Left ventricle myocardium inferior (tissue), 1 donor: ENCODE measurements at regions not wholly inside any gene's neighbourhood (a gene's known extent, or its start where the extent isn't known, plus 50 kb on each side); places are given as distances from the start of the nearest gene placed in this dataset.
A peak's percentile ranks its signal among the peaks of the same experiment; 100 is the strongest.
"Not testable (repeated sequence)": the region's sequence is repeated elsewhere in the genome, so short reads cannot be mapped to it uniquely, and the experiment has no call there.

ENCODE experiments used
- DNase-seq: peaks from one replicate; pipeline ENCODE4 v3.0.0-alpha.2; 2020
- H3K27ac ChIP-seq: fragments of 200-600 bp; replicated peaks from 2 replicates; pipeline ENCODE4 v1.8.0; 2021
- H3K27me3 ChIP-seq: fragments of 200-600 bp; 2 replicates; pipeline ENCODE4 v1.8.0; 2021; ENCODE audit warnings: low read depth
- H3K36me3 ChIP-seq: fragments of 200-600 bp; 2 replicates; pipeline ENCODE4 v1.8.0; 2021
- H3K4me1 ChIP-seq: fragments of 200-600 bp; 2 replicates; pipeline ENCODE4 v1.8.0; 2021
- H3K4me3 ChIP-seq: fragments of 200-600 bp; 2 replicates; pipeline ENCODE4 v1.8.0; 2021; ENCODE audit warnings: mild to moderate bottlenecking, moderate library complexity
- H3K9me3 ChIP-seq: fragments of 200-600 bp; replicated peaks from 2 replicates; pipeline ENCODE4 v1.8.0; 2021
- intact Hi-C: fragments of 100-400 bp; cut with micrococcal nuclease; formaldehyde crosslinking; loops from one replicate; pipeline ENCODE4 v1.11.0; 2022
- donor health status: DM: no; HTN: yes; CAD: no; lungs with severe emphysema.

DNA sequence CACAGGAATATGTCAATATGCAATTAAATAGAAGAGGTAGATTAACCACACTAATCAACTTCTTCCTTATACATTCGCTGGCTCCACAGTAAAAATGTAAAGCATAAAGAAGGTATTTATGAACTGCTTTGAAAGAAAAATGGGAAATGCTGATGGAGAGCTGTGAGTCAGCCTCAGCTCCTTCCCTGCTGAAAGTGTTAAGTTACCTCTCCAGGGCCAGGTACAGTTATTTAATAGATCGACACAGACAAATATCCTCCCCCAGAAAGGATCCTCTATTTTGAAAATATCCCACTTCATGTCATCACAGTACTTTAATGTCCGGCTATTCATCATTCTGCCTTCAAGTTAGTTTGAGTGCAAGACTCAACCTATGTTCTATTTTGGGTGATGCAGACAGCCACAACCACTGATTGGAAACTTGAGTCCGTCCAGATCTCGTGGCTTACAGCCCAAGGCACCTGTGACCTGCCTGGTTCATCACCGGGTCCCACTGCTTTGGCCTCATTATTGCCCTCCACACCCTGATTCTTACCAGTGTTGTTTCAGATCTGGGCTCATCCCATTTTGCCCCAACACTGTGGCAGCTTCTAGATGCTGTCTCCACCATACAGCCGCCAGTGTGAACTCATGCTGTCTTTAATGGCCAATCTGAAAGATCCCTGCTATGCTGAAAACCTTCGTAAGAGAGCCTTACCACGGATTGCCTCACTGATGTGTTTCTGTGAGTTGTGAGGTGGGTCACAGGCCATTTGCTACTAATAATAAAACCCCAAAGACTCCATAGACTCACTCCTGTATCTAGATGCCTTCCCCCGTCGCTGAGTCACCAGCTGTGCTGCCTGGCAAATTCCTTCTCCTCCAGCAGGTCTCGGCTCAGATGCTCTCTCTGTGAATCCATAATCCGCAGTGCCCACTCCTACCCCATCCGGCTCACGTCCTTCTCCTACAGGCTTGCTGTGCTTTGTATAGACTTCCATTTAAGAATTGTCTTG, 56.2 kb upstream of the DDAH1 start:
- H3K9me3 ChIP-seq, H3K4me1 ChIP-seq, H3K36me3 ChIP-seq, DNase-seq, H3K4me3 ChIP-seq, H3K27me3 ChIP-seq, intact Hi-C loops, H3K27ac ChIP-seq: not testable (repeated sequence)

DNA sequence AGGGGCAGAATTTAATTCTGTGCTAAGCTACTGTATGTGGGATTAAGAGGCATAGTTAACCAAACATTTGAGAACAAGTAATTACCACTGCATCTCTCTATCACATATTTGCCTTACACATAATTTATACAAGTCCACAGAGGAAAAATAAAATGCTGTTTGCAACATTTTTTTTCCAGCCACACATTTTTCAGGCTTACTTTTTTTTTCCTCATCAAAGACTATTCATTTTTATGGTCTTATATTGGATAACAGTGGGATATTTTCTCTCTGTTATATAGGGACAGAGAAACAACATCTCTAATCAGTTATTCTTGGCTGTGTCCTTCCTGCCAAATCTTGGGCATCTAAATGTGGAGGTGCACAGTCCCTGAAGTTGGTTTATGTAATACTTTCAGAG, 57.5 kb upstream of the DDAH1 start:
- H3K9me3 ChIP-seq, H3K4me3 ChIP-seq, intact Hi-C loops, H3K36me3 ChIP-seq, H3K4me1 ChIP-seq, H3K27me3 ChIP-seq, H3K27ac ChIP-seq, DNase-seq: not testable (repeated sequence)

GRCh38 chr1:85523061-85523460, 57.5 kb upstream of the CCN1 start:
- H3K9me3 ChIP-seq, intact Hi-C loops, H3K27ac ChIP-seq, DNase-seq, H3K36me3 ChIP-seq, H3K4me1 ChIP-seq, H3K27me3 ChIP-seq, H3K4me3 ChIP-seq: not testable (repeated sequence)

DNA sequence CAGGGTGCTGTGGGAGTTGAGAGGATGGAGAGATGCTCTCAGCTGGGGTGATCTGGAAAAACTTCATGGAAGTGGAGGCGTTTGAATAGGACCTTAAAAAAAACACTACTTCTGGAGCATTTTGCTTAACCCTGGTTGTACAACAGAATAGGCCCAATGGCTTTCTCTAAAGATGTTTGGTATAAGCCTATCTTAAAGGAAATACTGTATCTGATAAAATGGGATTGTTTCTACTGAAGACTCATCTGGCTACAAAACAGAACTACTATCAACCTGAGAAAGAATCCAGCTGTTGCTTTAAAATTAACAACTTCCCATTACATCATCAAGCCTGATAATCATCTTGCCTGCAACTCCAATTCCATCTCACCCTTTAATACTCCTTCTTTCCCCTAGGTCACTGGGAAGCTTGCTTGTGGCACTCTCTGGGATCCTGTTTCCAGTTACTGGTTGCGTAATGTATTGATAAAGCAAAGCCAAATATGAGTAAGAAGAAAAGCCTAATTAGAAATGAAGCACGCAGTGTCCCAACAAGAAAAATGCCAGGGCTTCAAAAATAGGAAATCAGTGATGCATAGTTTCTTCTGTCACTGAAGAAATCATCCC, 56.2 kb upstream of the CCN1 start:
- H3K9me3 ChIP-seq, H3K4me3 ChIP-seq, DNase-seq, intact Hi-C loops, H3K36me3 ChIP-seq, H3K4me1 ChIP-seq, H3K27me3 ChIP-seq: not testable (repeated sequence)
- H3K27ac ChIP-seq, result peak overlapping the region; percentile 44

DNA sequence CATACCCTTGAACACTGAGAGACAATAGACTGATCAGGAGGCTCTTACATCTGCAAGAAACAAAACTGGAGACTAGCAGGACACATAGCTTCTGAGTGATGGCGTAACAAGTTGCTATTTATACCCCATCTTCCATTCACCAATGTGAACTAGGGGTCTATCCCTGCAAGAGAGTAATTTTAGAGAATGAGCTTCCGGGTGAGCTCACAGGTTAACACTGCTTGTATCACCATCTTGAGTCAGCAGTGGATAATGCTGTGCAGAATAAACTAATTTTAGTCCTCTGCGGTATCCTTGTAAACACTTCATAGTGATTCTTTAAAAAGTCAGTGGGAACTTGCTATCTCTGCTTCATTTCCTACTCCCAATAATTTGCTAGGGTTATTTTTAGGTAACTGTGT, 55.0 kb upstream of the CCN1 start:
- intact Hi-C loops, H3K36me3 ChIP-seq, H3K27me3 ChIP-seq, H3K9me3 ChIP-seq, H3K4me3 ChIP-seq, DNase-seq, H3K4me1 ChIP-seq: not testable (repeated sequence)
- H3K27ac ChIP-seq, result peak overlapping the region; percentile 75

- H3K27me3 ChIP-seq, H3K36me3 ChIP-seq, intact Hi-C loops, H3K4me3 ChIP-seq, DNase-seq, H3K9me3 ChIP-seq, H3K4me1 ChIP-seq: not testable (repeated sequence)
- peak overlapping the region; percentile 75 for H3K27ac ChIP-seq
These were observed 54.3 kb upstream of the CCN1 start for GRCh38 chr1:85526216-85526615.

DNA sequence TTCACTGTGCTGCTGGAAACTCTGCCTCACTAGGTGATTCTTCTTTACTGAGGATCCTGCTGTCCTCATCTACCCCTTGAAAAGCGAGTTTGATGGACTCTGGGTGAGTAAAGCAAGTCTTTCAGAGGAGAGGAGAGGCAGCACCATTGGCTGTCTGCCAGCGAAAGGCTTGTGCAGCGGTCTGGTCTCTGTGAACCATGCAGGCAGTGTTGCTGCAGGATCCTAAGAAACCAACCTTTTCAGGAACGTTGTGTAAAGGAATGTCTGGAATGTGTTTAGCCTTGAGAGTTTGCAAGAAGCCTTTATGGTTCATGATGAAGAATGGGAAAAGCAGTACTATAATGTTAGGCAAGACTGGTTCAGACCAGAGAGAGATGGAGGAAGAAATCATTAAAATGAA, 53.4 kb upstream of the CCN1 start:
- H3K27ac ChIP-seq, H3K4me3 ChIP-seq, H3K36me3 ChIP-seq, H3K9me3 ChIP-seq, H3K27me3 ChIP-seq, intact Hi-C loops, H3K4me1 ChIP-seq: not testable (repeated sequence)
- peak; percentile 70 for DNase-seq
